Calu3 (cell line): ENCODE measurements at regions not wholly inside any gene's neighbourhood (a gene's known extent, or its start where the extent isn't known, plus 50 kb on each side); places are given as distances from the start of the nearest gene placed in this dataset.
"Not testable (repeated sequence)": the region's sequence is repeated elsewhere in the genome, so short reads cannot be mapped to it uniquely, and the experiment has no call there.

Source experiments
- BruUV-seq: library from RNA; stranded (reverse); fragments of 400-500 nt; replicated peaks from 2 replicates; lab custom pipeline; 2021; lab: Mats Ljungman, UMichigan
- CTCF ChIA-PET: fragments of 300-600 bp; sonication (Branson Sonifier 250); formaldehyde crosslinking; loops from one replicate; lab custom pipeline; 2022; ENCODE audit warnings: antibody characterized with exemption; lab: Charles Lee
- DNase-seq: peaks from one replicate; pipeline ENCODE4 v3.0.0; 2022
- H3K27ac Mint-ChIP-seq: one replicate; pipeline ENCODE4 v1.8.0; 2022; ENCODE audit warnings: mixed read lengths; ENCODE audit not compliant: unreplicated experiment
- H3K27me3 Mint-ChIP-seq: one replicate; pipeline ENCODE4 v1.8.0; 2022; ENCODE audit warnings: mixed read lengths; ENCODE audit not compliant: unreplicated experiment
- H3K36me3 Mint-ChIP-seq: one replicate; pipeline ENCODE4 v1.8.0; 2022; ENCODE audit warnings: mild to moderate bottlenecking, moderate library complexity, mixed read lengths; ENCODE audit not compliant: insufficient read depth, unreplicated experiment
- H3K4me1 Mint-ChIP-seq: one replicate; pipeline ENCODE4 v1.8.0; 2022; ENCODE audit warnings: mild to moderate bottlenecking, low read depth, mixed read lengths; ENCODE audit not compliant: unreplicated experiment
- H3K4me3 Mint-ChIP-seq: one replicate; pipeline ENCODE4 v1.8.0; 2022; ENCODE audit warnings: mild to moderate bottlenecking, low read depth, moderate library complexity, mixed read lengths; ENCODE audit not compliant: unreplicated experiment
- H3K9me3 Mint-ChIP-seq: one replicate; pipeline ENCODE4 v1.8.0; 2022; ENCODE audit warnings: low read depth, mixed read lengths; ENCODE audit not compliant: unreplicated experiment
- intact Hi-C: fragments of 100-400 bp; cut with micrococcal nuclease; formaldehyde crosslinking; loops from one replicate; pipeline ENCODE4 v1.10.0; 2022; ENCODE audit not compliant: unreplicated experiment
- TF ChIP-seq, protein P1 (sequence below): fragments of 200-600 bp; IDR thresholded peaks from one replicate; pipeline ENCODE4 v1.8.0; 2022; ENCODE audit warnings: antibody characterized with exemption; ENCODE audit not compliant: unreplicated experiment

- Mint-ChIP-seq H3K27ac (no peak overlapping the region), H3K36me3 (no peaks in the 10 kb centered on the region), H3K4me3 (no peak overlapping the region), H3K27me3 (no peaks in the 10 kb centered on the region), H3K4me1 (no peaks in the 10 kb centered on the region), H3K9me3 (peaks cover 4% of the 10 kb centered on the region)
- intact Hi-C loops, result no loop called here
- TF ChIP-seq, protein P1, sequence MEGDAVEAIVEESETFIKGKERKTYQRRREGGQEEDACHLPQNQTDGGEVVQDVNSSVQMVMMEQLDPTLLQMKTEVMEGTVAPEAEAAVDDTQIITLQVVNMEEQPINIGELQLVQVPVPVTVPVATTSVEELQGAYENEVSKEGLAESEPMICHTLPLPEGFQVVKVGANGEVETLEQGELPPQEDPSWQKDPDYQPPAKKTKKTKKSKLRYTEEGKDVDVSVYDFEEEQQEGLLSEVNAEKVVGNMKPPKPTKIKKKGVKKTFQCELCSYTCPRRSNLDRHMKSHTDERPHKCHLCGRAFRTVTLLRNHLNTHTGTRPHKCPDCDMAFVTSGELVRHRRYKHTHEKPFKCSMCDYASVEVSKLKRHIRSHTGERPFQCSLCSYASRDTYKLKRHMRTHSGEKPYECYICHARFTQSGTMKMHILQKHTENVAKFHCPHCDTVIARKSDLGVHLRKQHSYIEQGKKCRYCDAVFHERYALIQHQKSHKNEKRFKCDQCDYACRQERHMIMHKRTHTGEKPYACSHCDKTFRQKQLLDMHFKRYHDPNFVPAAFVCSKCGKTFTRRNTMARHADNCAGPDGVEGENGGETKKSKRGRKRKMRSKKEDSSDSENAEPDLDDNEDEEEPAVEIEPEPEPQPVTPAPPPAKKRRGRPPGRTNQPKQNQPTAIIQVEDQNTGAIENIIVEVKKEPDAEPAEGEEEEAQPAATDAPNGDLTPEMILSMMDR, result no peak
- BruUV-seq, result no TSS peak
- DNase-seq, result no peak
- CTCF ChIA-PET, result no interaction called here
These were observed 60.0 kb upstream of the FOXE1 start for GRCh38 chr9:97793067-97793466.

DNA sequence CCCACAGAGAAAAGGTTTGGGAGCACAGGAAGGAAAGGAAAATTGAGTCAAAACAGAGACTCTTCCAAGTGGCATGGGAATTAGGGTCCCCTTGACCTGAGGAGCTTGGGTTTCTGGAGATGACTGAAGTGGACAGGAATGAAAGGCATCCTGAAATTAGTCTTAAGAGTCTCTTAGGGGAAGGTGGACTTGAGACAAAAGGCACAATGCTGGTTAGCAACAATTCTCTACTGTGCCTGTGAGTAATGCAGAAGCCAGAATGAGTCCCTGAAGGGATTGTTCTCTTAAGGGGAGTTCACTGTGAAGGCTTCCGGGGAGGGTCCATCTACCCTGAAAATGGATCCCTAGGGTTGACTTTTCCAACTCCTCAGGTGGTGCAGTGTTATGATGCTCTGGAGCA, 58.4 kb upstream of the FOXE1 start:
- CTCF ChIA-PET, result no interaction called here
- Mint-ChIP-seq H3K4me3 (no peak overlapping the region), H3K36me3 (no peaks in the 10 kb centered on the region), H3K27me3 (no peaks in the 10 kb centered on the region), H3K4me1 (no peaks in the 10 kb centered on the region), H3K9me3 (no peaks in the 10 kb centered on the region), H3K27ac (no peak overlapping the region)
- TF ChIP-seq, protein P1, result no peak
- intact Hi-C loops, result no loop called here
- DNase-seq, result no peak
- no TSS peak for BruUV-seq

DNA sequence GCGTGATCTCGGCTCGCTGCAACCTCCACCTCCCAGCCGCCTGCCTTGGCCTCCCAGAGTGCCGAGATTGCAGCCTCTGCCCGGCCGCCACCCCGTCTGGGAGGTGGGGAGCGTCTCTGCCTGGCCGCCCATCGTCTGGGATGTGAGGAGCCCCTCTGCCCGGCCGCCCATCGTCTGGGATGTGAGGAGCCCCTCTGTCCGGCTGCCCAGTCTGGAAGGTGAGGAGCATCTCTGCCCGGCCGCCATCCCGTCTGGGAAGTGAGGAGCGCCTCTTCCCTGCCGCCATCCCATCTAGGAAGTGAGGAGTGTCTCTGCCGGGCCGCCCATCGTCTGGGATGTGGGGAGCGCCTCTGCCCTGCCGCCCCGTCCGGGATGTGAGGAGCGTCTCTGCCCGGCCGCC, 56.9 kb upstream of the FOXE1 start:
- BruUV-seq, DNase-seq, H3K4me3 Mint-ChIP-seq, CTCF ChIA-PET, H3K36me3 Mint-ChIP-seq, H3K9me3 Mint-ChIP-seq, H3K27me3 Mint-ChIP-seq, H3K4me1 Mint-ChIP-seq, intact Hi-C loops, H3K27ac Mint-ChIP-seq: not testable (repeated sequence)

- BruUV-seq, result no TSS peak
- intact Hi-C loops, result loop anchor here (5.0 kb wide), 1 partner anchor 89 kb away; no protein-coding TSS in a partner anchor
- Mint-ChIP-seq H3K36me3 (peaks cover 23% of the 10 kb centered on the region), H3K4me3 (no peak overlapping the region), H3K27me3 (no peaks in the 10 kb centered on the region), H3K4me1 (peaks cover 17% of the 10 kb centered on the region), H3K9me3 (no peaks in the 10 kb centered on the region), H3K27ac (no peak overlapping the region)
- DNase-seq, result no peak
- CTCF ChIA-PET, result no interaction called here
- TF ChIP-seq, protein P1, result no peak
These were observed 51.8 kb upstream of the FOXE1 start for GRCh38 chr9:97801180-97801579.

DNA sequence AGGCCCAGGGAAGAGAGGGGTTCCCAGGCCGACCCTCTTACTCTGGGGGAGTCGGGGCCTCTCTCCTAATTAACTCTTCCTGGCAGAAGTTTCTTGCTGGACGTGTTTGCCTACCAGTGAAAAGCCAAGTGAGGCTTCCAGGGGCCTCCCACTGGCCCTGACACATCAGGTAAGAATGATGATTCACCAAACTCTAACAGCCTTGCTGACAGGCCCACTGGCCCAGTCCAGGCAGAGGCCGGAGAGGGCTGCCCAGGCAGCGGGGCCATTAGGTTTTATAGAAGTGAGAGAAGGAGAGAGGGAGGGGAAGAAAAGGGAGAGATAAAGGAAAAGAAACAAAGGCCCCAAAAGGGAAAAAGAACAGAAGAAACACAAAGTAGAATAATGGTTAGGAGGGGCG, 50.8 kb upstream of the FOXE1 start:
- Mint-ChIP-seq H3K36me3 (peaks cover 23% of the 10 kb centered on the region), H3K27me3 (no peaks in the 10 kb centered on the region), H3K27ac (peak overlapping the region; percentile 83), H3K9me3 (no peaks in the 10 kb centered on the region), H3K4me3 (peak overlapping the region; percentile 61), H3K4me1 (peaks cover 17% of the 10 kb centered on the region)
- intact Hi-C loops, result loop anchor here (2.0 to 5.0 kb wide), 2 partner anchors 51 to 90 kb away; partner anchors contain the start of gene FOXE1
- DNase-seq, result peak; percentile 67
- no TSS peak for BruUV-seq
- TF ChIP-seq, protein P1, result no peak
- CTCF ChIA-PET, result no interaction called here
